HG02678 (cell line): ENCODE measurements at regions not wholly inside any gene's neighbourhood (a gene's known extent, or its start where the extent isn't known, plus 50 kb on each side); places are given as distances from the start of the nearest gene placed in this dataset.

Experiments
- ATAC-seq: cut with Tn5 transposase; IDR thresholded peaks from one replicate; pipeline ENCODE4 v1.9.1; 2021; ENCODE audit warnings: mild to moderate bottlenecking, moderate library complexity; ENCODE audit not compliant: unreplicated experiment

DNA sequence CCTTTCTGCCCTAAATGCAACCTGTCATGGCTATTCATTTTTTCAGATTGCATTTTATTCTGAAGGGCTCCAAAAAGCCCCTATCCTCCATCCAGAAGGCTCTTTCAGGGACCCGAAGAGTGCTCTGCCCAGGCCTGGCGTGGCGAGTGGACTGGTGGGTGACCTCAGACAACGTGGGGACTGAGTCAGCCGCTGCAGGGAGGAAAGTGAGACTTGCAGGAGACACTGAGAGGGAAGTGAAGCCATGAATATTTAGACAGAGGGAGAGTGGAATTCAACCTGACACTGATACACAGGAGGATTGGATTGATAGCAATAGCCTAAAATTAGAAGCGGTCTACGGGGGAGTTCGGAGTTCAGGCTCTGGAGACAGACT lies 63.6 kb upstream of the SIX2 start:
- no peak for ATAC-seq

DNA sequence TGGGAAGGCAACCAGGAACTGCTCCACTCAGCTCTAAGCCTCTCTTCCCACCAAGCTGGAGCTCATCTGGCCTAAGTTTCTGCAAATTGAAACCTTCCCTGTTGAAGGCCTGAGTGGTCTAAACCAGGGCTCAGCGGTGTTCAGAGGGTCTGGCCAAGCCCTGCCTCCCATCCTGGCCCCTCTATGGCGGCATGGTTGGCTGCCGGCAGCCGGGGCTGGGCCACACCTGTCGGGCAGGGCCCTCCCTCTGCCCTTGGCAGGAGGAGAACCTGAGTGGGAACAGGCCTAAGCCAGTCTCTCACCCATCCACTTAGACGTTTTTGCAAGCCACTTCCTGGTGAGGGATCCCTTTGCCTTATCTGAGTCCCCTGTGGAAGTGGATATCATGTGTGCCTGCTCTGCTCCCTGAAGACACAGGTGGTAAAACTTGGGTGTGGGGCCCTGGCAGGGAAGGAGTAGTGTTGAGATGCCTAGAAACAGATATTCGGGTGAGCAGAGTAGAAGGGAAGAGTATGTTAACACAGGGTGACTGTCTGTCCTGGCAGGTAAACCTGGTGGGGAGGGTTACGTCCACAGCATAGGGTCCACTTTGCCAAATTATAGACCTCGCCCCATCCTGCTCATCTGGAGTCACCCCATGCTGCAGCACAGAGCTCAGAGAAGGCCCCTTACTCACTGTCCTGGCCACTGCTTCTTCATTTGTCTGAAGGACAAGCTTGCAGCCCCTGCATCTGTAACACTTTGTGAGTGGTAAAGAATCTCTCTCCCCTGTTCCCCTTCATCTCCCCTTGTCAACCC lies 63.0 kb upstream of the SIX2 start:
- no peak for ATAC-seq

GRCh38 chr2:45070113-45070652 lies 60.9 kb upstream of the SIX2 start:
- no peak for ATAC-seq

- no peak for ATAC-seq
These were observed 60.4 kb upstream of the SIX2 start for GRCh38 chr2:45069684-45070083.

GRCh38 chr2:45068571-45069140 lies 59.4 kb upstream of the SIX2 start:
- no peak for ATAC-seq

DNA sequence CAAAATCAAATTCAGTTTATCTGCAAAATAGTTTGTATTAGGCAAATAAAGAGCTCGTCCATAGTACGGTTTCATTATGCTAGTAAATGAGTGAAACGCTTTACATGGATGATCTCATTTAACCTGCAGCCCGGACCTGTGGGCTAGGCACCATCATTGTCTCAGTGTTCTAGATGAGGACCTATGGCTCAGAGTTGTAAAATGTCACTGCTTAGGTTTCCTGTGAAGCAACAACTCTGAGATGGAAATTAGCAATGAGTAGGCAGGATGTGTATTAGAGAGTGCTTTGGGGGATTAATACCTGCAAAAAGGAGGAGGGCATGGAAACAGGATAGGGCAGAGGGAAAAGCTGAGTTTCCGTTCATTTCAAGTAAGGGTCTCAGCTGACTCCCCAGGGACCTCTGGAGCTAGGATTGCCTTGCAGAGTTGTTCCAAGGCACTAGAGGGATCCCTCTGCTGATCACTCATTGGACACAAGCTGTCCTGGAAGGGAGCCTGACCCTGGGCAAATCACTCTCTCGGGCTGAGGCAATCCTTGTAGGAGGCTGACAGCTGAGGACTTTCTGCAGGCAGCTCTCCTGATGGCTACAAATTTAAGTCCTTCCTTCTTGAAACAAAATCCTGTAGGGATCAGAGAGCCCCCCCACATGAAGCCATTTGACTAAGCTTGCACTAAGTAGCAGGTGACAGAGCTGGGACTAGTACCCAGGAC lies 58.8 kb upstream of the SIX2 start:
- no peak for ATAC-seq
